GM11168 (cell line): ENCODE measurements at regions not wholly inside any gene's neighbourhood (a gene's known extent, or its start where the extent isn't known, plus 50 kb on each side); places are given as distances from the start of the nearest gene placed in this dataset.

Experiments
- in situ Hi-C: fragments of 300-500 bp; cut with MboI; formaldehyde crosslinking; loops from one replicate; pipeline ENCODE4 v1.12.0; 2022; ENCODE audit warnings: low sequenced_read_pairs; ENCODE audit not compliant: unreplicated experiment

DNA sequence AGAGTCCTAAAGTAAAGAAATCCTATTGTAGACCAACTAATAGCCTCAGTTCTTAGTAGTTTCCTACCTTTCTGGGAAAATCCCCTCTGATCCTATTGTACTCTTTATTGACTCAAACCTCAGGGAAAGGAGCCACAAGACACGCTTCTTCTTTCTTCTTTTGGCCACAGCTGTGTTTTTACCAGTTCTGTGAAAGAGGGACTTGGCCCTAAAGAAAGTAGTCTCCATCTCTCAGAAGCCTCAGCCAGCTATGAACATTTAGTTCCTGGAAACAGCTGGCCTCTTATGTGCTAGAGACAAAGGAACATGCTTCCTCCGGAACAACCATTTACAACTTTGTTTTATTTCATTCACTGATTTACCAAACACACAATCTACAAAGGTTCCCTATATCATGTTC, 66.1 kb upstream of the ARID2 start:
- in situ Hi-C loops = no loop called here

DNA sequence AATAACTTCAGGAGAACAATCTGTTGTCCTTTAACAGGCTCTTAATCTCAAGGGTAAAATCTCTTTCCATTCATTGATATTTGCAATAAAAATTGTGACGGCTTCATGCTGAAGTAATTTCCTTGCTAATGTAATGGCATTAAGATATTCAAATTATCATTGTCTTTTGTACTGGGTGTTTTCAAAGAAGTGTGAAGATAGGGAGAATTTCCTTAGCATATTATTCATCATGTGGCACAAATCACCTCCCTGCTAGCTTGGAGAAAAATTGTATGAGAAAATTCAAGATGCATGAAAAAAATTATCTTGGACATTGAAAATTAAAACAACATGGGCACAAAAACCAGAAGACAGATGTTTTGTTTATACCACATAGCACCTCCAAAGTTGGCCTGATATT, 63.6 kb upstream of the ARID2 start:
- in situ Hi-C loops = no loop called here

DNA sequence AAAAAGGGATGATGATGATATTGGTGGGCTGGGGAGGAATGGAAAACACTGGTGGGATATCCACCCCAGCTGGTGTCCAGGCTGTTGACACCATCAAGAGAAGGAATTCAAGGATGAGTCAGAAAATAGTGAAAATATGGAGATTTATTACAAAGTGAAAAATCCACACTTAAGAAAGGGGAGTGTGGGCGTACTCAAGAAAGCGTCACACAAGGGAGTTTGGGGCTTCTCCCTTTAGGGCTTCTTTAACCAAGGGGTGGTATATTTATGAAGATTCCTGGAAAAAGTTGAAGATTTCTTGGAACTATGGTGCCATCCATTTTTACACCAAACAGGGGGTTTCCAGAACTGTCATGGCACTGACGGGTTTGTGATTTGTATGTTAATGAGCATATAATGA, 63.1 kb upstream of the ARID2 start:
- in situ Hi-C loops = no loop called here

DNA sequence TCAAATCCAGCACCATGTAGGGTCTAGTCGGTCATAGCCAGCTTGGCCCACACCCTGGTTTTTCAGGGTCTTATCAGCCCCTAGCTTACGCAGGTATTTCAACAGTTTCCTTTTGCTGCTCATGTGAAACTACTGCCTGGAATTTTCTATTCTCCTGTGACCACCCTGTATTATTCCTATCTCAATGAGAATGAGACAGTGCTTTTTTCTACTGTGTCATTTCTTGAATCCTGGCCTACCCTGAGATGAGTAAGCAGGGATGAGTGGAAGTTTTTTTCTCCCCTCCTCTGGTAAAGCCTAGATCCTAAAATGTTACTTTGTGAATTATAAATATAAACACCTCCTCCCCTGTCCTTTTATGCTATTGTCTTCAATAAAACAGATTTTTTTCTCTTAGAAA, 62.7 kb upstream of the ARID2 start:
- in situ Hi-C loops = no loop called here

DNA sequence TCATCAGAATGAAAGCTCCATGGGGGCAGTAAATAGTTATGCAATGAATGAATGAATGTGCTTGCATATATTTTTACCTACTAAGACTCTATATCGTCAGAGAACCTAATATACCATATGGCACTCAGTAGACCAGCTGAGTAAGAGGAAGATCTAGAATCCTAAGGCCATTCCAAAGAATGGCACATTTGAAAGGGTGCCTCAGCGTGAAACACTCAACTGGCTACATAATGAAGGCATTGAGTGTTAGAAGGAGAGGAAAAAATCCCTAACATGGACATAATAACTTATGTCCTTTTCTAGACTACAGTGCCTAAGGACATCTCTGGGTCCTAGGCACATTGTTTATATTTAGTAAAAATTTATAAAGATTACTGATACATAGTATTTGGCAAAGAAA, 61.7 kb upstream of the ARID2 start:
- in situ Hi-C loops = no loop called here

DNA sequence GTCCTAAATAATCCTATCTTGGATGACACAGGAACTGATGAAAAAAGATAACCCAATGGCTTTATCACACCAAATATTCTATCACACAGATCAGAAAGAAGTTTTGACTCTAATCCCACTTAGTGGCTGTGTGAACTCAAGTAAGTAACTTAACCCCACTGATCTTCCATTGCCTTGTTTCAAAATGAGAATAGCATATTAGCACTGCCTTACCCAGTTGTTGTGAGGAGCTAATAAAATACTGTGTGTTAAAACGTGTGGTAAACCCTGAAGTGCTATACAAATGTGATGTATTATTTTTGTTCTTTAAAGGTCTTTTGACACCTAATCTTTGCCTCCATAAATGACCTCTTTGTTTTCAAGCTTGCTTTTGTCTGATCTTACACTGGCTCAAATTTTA, 60.9 kb upstream of the ARID2 start:
- in situ Hi-C loops = no loop called here

DNA sequence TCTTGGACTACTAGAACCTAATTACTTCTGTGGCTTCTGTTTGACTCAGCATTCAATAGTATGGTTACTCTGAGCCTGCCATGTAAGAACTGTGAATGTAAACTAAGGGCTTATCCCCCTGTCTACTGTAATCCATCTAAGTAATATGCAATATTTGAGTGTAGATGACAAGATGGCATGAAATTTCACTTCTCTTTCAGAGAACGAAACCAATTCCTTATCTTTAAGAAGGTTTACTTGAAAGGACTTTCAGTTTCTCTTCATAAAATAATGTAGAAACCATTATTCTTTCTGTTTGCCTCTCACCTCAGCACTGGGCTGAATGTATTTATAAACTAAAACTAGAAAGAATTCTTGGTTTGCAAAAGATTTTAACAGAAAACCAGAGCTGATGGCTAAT, 60.4 kb upstream of the ARID2 start:
- in situ Hi-C loops = no loop called here

DNA sequence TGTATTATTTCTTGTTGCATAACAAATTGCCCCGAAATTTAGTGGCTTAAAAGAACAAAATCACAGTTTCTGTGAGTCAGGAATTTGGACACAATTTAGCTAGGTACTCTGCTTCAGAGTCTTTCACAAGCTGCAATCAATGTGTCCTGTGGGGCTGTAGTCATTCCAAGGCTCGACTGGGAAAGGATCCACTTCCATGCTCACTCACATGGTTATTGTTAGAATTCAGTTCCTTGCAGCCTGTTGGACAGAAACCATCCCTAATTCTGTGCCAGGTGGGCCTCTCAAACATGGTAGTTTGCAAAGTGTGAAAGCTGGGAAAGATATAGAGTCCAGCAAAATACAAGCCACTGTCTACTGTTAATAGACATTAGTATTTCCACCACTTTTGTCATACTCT, 59.7 kb upstream of the ARID2 start:
- in situ Hi-C loops = no loop called here

DNA sequence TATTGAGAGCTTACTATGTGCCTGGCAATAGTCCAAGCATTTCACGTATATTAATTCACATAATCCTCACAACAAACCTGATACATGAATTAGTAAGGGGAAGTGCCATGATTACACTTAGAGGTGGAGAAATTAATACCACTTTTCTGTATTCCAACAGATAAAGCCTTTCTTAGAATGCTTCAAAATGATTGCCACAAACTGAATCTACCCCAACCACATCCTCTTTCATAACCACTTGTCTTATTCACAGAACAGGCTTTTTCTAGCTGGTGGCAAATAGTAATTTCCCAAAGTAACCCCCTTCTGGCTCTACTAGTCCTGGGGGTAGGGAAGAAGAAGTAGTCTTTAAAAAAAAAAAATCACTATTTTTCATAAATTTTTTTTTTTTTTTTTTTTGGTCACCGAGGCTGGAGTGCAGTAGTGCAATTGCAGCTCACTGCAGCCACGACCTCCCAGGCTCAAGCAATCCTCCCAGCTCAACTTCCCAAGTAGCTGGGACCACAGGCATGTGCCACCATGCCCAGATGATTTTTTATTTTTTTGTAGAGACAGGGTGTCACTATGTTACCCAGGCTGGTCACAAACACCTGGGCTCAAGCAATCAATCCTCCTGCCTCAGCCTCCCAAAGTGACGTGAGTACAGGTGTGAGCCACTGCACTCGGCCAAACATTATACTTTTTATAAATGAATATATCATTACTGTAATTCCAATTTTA, 59.0 kb upstream of the ARID2 start:
- in situ Hi-C loops = no loop called here

DNA sequence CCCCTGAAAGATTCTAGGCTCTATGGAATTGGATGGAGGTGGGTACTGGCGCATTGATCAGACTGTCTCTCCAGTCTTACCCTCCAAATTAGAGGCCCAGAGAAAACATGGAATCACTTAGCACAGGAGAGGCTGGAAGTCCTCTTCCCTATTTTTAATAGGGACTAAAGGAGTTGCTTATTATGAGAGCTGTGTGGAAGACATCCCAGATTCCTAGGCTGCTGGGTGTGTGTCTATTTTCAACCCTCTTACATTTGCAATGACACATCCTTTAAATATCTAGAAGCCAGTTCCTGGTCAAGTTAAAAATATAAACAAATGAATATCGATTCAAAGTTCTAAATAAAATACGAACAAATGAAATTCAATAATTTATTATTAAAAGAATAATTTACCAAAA, 58.3 kb upstream of the ARID2 start:
- in situ Hi-C loops = no loop called here

DNA sequence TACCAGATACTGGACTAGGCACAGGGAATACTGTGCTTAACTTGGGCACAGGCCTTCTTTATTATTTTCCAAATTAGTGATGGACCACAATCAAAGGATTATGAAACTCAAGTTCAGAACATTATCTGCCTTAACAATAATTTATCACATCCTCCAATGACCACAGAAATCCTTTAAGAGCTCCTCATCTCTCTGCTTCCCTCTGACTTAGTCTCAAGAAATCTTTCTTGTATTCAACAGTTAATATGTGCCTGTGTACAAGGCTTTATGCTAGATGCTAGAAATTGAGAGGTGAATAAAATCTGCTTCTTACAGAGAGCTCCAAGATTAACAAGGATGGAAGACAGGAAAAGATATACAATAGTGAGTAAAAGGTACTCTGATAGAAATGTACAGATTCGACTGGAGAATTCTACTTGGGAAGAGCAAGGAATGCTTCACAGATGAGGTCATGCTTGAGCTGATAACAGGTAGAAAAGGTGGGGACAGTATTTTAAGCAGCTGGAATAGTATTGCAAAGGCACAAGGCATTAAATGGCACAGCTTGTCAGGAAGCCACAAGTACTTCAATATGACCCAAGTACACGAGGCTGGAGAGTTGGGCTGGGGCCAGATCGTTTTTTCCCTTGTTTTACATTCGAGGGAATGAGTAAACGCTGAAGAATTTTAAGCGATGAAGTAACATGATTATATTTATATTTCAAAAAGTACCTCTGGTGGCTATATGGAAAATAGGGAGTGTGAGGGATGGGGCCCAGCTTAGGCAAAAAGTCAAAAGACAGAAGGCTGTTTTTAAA, 55.1 kb upstream of the ARID2 start:
- in situ Hi-C loops = no loop called here

DNA sequence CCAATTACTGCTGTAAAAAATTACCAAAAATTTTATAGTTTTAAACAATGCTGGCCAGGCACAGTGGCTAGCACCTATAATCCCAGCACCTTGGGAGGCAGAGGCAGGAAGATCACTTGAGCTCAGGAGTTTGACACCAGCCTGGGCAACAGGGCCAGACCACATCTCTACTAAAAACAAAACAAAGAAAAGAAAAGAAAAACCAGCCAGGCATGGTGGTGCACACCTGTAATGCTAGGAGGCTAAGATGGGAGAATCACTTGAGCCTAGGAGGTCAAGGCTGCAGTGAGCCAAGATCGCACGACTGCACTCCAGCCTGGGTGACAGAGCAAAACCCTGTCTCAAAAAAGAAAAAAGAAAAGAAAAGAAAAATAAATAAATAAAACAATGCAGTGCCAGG, 54.0 kb upstream of the ARID2 start:
- in situ Hi-C loops = no loop called here
